ENCODE measurements at regions not wholly inside any gene's neighbourhood (a gene's known extent, or its start where the extent isn't known, plus 50 kb on each side); places are given as distances from the start of the nearest gene placed in this dataset.
"Not testable (repeated sequence)": the region's sequence is repeated elsewhere in the genome, so short reads cannot be mapped to it uniquely, and the experiment has no call there.

DNA sequence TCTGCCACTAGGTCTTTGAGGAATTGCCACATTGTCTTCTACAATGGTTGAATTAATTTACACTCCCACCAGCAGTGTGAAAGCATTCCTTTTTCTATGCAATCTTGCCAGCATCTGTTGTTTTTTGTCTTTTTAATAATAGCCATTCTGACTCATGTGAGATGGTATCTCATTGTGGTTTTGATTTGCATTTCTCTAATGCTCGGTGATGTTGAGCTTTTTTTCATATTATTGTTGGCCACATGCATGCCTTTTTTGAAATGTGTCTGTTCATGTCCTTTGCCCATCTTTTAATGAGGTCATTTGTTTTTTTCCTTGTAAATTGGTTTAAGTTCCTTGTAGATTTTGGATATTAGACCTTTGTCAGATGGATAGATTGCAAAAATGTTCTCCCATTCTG is 661.8 kb downstream of the GLUD2 start:
- DNase-seq = not testable (repeated sequence)

DNA sequence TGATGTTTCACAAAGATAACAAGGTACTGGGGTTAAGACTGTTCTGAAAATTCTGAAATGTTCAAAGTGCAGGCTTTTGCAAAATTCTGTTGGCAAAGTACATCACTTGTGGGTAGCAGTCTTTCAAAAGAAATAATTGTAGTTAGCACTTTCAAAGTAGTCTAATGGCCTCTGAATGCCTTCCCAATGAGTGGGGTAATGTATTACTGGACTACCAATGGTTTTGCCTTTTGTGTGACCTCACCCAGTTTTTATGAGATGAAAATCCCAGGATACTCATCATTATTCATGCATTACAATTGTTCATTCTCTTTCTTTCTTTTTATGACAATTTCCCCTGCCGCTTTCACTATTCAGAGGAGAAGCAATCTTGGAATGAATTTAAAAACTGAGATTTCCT is 686.1 kb downstream of the GLUD2 start:
- DNase-seq = no peak

DNA sequence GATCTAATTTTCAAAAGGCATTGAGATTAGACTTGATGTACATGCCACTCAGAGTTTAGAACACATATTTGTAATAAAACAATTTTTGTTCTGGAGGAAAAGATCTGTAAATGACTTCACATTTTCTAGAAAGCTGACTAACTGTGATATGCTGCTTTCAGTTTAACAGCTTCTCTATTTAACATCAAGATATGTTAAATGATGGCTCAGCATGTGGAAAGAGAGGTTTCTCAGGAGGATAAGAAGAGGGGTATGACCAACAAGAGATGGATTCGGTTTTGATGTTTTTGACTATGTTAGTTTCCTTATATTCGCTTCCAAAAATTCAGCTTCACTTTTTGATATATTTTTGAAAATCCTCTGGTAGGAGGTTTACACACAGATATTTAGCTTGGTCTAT is 698.7 kb downstream of the GLUD2 start:
- DNase-seq = no peak

DNA sequence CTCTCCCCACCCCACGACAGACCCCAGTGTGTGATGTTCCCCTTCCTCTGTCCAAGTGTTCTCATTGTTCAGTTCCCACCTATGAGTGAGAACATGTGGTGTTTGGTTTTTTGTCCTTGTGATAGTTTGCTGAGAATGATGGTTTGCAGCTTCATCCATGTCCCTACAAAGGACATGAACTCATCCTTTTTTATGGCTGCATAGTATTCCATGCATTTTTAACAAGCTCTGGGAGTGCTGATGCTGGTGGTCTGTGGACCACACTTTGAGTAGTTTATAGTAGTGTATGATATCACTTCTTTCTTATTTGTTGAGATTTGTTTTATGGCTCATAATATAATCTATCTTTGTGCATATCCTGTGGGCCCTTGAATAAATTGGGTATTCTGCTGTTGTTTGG is 706.2 kb downstream of the GLUD2 start:
- DNase-seq = not testable (repeated sequence)

DNA sequence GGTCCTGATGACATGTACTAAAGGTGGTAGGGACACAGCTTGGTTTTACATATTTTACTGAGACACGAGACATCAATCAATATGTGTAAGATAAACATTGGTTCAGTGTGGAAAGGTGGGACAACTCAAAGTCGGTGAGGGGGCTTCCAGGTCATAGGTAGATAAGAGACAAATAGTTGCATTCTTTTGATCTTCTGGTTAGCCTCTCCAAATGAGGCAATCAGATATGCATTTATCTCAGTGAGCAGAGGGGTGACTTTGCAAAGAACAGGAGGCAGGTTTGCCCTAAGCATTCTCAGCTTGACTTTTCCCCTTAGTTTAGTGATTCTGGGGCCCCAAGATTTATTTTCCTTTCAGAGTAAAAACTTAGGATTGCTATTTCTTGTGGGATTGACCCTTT is 706.9 kb downstream of the GLUD2 start:
- no peak for DNase-seq

DNA sequence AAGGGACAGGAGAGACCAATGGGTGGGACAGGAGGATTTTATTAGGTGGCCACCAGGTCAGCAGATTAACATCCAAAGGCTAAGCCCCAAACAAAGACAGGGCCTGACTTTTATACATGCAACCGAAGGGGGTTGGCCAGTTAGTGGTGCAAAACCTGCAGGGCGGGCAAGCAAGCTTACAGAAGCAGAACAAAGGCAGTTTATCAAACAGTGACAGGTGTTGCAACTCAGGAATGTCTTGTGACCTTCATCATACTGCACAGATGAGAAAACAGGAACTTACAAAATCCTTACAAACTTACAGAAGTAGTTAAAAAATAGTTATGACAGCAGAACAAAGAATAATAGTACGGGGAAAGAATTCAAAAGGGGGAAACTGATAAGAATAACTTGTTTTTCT is 708.1 kb downstream of the GLUD2 start:
- peak in 2 of 4 experiments; percentile 0 to 1 for DNase-seq

DNA sequence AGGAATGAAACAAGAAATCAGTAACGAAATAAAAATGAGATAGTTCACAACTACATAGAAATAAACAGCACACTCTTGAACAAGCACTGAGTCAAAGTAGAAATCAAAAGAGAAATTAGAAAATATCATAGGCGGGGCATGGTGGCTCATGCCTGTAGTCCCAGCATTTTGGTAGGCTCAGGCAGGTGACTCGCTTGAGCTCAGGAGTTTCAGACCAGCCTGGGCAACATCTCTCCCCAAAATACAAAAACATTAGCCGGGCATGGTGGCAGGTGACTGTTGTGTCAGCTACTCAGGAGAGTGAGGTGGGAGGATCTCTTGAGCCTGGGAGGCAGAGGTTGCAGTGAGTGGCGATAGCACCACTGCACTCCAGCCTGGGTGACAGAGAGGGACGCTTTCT is 714.4 kb downstream of the GLUD2 start:
- no peak for DNase-seq

DNA sequence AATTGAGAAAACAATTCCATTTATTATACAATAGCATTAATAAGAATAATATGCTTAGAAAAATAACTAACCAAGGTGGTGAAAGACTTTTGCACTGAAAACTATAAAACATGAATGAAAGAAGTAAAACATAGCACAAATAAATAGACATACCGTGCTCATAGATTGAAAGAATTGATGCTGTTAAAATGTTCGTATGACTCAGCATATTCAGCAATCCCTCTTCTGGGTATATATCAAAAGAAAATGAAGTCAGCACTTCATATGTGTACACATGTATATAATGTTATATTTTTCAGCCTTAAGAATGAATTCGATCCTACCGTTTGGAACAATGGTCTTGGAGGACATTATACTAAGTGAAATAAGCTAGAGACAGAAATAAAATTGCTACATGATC is 716.3 kb downstream of the GLUD2 start:
- DNase-seq = no peak

DNA sequence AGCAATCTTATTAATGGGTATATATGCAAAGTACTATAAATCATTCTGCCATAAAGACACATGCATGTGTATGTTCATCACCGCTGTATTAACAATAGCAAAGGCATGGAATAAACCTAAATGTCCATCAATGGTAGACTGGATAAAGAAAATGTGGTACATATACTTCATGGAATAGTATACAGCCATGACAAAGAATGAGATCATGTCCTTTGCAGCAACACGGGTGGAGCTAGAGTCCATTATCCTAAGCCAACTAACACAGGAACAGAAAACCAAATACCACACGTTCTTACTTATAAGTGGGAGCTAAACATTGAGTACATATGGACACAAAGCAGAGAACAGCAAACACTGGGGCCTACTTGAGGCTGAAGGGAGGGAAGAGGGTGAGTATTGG is 720.8 kb downstream of the GLUD2 start:
- DNase-seq = not testable (repeated sequence)

DNA sequence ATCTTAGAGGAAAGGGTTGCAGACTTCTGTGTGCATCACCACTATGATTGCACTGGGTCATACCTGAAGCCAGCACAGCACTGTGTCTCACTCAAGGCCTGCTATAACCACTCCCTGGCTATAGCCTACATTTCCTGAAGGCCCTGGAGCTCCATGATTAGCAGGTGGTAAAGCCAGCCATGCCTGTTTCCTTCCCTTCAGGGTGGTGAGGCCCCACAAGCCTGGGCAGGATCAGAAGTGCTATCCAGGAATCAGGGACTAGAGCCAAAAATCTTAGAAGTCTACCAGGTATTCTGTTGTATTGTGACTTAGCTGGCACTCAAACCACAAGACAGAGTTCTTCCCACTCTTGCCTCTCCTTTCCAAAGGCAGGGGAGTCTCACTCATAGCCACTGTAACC is 734.6 kb downstream of the GLUD2 start:
- DNase-seq = no peak

DNA sequence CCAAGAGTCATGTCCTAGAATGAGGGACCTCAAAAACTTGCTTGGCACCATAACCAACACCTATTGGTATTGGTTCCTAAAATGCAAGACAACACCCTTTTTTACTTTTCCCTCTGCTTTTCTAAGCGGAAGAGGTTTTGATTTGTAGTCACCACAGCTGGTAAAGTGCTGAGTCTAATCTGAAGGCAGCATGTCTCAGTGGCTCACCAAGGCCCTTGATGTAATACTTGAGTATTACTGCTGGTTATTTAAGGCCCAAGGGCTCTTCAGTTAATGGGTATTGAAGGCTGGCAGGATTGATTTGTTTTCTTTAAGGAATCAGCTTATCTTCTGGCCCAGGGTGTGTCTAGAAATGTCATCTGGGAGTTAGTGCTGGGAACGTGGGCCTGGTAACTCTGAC is 735.1 kb downstream of the GLUD2 start:
- DNase-seq = no peak

DNA sequence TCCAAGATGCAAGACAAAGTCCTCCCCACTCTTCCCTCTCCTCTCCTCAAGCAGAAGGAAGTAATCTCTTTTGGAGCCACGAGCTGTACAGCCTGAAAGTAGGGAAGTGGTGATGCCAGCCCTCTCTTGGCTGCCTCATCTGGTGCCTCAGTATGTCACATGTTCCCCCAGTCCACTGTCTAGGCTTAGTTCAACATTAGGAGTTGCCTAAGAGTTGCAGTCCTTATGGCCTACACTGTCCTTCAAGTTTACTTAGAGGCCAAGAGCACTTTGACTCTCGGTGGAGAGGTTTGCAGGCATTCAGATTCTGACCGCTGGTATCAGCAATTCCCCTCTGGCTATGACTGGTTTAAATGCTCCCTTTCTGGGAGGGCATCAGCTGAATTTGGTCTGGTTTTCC is 735.6 kb downstream of the GLUD2 start:
- no peak for DNase-seq

DNA sequence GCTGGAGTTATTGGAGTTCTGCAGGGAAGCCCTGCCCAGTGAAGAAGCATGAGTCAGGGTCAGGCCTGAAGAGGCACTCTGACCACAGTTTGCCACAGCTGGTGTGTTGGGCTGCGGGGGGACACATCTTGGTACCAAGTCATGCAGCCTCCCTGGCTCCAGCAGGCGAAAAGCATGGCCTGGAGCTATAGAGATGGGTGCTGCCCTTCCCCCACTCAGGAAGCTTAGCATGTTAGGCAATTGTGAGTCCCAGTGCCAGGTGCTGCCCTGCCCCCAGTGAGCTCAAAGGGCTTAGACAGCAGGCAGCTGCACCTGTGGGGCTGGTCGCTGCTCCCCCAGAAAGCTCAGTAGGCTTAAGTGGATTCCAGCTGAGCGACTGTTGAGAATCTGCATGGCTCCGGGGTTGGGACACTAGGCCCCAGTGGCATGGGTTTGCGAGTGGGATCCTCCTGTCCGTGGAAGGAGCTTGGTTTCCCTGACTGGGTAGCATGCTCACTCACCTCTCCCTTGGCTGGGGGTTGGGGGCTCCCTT is 755.5 kb downstream of the GLUD2 start:
- DNase-seq = no peak

DNA sequence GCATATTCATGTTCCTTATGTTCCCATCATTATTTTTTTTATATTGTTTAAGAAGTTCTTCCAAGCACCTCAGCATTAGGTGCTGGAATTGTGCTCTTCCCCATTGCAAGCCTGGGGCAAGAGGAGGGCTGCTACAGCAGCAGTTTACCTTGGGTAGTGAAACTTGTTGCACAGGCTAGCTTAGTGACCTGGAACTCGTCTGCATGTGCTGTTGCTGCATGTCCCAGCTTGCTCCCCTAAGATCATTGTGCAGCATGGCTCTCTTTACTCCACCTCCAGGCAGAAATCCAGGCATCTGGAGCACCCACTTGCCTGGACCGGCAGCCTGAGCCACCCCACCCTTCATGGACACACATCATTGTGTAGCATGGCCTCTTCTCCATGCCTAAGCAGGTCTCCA is 776.0 kb downstream of the GLUD2 start:
- no peak for DNase-seq

DNA sequence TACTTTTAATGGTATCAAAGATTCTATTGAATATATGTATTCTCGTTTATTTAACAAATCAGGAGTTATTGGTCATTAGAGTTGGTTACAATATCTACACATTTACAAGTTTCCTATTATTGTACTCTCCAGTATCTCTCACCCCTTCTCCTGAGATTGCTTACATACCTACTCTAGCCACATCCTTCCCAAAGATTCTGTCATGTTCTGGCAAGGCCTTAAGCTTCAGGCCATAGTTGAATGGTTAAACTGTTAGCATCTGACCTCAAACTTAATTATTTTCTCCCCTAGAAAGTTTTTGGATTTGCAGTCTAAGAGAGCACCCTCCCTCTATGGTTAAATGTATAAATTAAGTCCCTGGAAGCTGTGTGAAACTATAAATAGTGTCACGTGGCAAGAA is 784.2 kb downstream of the GLUD2 start:
- DNase-seq = no peak

DNA sequence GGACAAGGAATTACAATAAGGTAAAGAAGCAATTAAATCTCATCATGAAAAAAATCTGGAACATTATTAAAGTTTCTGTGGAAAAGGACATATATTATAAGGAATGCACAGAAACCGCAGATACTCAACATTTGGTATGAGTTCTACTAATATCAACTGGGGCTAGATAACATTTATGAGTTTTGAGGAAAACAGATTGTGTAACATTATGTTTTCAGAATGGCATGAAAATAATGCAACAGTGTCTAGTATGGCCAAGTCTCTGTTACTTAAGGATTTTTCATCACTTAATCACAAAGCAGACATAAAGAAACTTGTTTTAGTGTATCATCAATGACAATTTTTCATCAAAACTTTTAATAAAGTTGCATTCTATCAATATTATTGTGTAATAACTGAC is 785.0 kb downstream of the GLUD2 start:
- DNase-seq = no peak

DNA sequence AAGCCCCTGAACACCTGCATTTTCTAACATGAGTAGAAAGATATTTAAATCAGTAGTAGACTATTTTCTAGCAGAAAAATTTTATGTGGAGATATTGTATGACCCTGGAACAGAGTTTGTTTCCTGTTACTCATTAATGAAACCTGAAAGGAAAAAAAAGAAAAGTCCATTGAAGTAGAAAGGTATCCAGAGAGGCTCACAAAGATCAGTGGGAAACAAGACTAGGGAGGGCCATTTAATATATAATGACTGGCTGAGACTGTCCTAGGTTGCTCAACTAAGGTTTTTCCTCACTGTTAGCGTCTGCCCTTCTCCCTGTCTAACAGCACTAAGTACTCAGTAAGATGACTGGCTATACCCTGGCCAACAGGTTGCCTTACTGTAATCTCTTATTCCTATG is 788.6 kb downstream of the GLUD2 start:
- no peak for DNase-seq

DNA sequence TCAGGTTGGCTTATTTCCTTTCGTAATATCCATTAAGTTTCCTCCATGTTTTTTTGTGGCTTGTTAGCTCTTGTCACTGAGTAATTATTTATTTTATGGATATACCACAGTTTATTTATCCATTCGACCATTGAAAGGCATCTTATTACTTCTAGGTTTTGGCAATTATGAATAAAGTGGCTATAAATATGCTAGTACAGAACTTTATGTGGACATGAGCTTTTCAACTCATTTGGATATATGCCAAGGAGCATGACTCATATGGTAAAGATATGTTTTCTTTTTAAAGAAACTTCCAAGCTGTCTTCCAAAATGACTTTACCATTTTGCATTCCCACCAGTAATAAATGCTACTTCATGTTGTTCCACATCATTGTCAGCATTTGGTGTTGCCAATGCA is 803.6 kb downstream of the GLUD2 start:
- DNase-seq = no peak

DNA sequence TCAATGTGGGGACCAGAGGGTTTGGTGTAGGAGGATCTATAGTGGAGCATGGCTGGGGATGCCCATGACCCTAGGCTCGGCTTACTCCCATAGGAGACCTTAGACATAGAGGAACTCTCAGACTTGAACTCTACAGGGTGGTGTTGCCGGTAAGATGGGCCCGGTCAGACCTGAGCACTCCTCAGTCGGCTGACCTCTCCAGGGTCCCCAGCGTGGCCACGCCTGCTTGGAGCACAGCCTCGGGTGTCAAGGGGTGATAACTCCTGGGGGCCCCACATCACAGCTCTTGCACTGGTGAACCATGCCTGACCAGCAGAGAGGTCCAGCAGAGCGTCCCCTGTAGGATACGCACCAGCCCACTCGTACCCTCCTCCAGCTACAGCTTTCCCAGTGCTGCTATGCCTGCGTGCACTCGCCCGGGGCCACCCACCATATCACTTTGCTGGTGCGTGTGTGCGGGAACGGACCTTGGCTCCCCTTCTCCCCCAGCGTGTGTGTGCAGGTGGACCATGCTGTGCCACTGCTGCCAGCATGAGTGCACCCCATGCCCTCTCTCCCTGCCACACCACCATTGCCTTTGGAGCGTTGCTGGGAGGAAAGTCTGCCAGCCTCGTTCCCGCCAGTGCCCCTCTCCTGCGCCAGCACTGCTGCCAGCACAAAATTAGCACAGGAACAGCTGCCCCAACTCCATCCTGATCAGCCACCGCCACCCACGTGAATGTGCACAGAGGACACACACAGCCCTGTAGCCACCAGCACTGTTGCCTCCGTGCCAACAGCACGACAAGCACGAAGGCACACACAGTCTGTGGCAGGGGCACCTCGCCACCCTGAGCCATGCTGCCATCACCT is 806.6 kb downstream of the GLUD2 start:
- no peak for DNase-seq

DNA sequence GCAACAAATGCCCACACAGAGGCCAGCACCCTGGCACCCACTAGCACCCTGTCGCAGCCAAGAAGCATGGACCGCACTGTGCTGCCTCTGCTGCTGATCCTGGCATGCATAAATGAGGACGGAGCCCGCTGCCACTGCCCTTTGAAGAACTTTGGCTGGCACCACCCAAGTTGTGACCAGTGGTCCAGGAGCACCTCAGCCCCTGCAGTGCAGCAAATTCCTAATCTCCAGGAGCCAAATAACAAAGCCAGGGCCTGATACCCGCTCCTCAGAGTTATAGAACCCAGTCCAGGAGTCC is 807.2 kb downstream of the GLUD2 start:
- DNase-seq = no peak

DNA sequence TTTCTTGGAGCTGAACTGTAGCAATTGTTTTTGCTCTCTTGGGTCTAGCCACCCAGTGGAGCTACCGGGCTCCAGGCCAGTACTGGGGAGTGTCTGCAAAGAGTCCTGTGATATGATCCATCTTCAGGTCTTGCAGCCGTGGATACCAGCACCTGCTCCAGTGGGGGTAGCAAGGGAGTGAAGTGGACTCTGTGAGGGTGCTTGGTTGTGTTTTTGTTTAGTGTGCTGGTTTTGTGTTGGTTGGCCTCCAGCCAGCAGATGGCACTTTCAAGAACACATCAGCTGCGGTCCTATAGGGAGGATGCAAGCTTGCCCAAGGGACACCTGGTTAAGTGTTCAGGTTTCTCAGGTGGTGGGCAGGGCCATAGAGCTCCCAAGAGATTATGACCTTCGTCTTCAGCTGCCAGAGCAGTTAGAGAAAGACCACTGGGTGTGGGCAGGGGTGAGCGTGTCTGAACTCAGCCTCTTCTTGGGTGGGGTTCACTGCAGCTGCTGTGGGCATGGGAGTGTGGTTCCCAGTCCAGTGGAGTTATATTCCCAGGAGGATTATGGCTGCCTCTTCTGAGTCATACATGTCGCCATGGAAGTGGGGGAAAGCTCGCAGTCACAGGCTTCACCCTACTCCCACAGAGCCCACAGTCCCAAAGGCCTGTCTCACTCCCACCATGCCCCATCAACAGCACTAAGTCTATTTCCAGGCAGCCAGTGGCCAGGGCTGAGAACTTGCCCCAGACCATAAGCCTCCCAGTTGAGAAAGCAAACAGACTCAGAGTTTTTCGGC is 811.6 kb downstream of the GLUD2 start:
- DNase-seq = no peak

DNA sequence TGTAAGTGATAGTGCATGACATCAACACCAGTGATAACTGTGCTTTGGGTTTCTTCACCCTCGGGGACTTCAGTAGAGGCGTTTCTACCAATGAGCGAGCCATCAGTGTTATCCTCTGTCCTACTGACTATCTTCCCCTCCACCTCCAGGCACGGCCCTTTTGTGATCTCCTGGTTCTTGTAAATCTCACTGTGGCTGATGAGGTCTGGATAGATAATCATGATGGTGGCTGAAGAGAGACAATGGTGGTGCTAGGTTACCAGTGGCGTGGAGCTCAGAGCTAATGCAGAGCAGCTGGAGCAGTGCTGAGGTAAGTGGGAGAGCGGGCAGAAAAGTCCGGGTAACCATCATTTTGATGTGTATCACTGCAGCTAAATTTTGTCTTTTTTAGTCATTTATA is 816.6 kb downstream of the GLUD2 start:
- DNase-seq = no peak

DNA sequence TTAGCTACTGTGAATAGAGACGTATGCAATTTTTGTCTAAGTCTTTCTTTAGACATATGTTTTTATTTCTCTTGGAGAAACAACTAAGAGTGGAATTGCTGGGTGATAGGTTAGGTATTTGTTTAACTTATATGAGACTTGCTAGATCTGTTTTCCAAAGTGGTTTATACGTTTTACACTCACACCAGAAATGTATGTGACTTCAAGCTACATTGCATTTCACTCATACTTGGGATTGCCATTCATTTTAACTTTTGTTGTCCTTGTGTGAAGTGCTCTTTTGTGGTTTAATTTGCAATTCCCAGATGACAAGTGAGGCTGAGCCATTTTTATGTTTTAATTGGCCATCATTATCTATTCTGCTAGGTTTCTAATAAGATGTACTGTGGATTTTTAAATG is 817.2 kb downstream of the GLUD2 start:
- DNase-seq = no peak

DNA sequence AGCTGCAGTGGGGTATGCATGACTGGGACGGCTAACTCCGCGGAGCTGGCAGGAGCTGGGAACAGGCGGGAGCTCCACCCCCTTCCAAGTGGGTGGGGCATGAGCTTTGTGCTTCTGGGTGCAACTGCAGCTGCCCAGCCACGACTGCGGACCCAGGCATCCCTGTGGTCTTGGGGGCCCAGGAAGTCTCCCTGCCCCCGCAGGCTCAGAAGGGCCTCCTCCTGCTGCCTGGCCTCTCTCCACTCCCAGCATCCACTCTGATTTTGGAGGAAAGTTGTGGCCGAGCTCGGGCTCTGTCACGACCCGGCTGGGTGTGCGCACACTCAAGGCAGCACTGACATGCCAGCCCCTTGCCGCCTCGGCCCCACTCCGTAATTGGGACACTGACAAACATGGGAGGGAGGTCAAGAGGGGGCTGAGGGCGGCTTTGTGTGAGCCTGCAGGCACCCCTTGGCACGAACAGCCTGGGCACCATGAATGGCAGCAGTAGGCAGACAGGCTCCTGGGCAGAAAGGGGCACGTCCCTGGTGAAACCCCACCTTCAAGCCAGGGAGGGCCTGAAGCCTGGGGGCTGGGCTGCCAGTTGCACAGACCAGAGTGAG is 822.6 kb downstream of the GLUD2 start:
- DNase-seq = no peak

Data from suppressor macrophage (primary cell).